ENCODE measurements at regions not wholly inside any gene's neighbourhood (a gene's known extent, or its start where the extent isn't known, plus 50 kb on each side); places are given as distances from the start of the nearest gene placed in this dataset.

DNA sequence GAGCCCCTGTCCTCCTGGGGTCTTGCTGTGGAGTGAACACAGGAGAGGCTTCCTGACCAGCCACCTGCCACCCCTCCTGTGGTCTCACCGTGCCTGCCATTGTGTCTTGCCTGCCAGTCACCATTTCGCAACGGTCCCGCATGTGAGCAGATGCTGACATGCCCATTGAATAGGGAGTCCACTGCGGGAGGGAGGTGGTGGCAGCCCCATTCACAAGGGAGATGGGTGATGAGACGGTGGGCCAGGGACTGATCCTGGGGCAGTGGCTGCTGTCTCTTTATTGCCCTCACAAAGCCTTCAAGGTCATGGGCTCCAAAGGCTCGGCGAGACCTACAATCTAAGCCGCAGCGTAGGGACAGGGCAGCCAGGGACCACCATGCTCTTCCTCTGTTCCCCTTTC lies 76.0 kb upstream of the NPTX2 start:
- ChIA-PET CTCF (no interaction called here), POLR2A (no interaction called here)
- Histone ChIP-seq H3K27me3 (replicated peaks; ENCODE audit: control insufficient read depth, insufficient read depth, low read length) (no peaks in the 10 kb centered on the region; the same call in 1 of the 2 replicates), H3K4me1 (no peaks in the 10 kb centered on the region), H3K9me3 (no peaks in the 10 kb centered on the region), H3K36me3 (ENCODE audit: control insufficient read depth, insufficient read depth, low read length) (no peaks in the 10 kb centered on the region), H3K4me3 (ENCODE audit: low read depth, low read length) (no peak overlapping the region)
- BruUV-seq (replicated peaks) = no TSS peak
- intact Hi-C loops (cut with micrococcal nuclease; ENCODE audit: unreplicated experiment) = no loop called here
- Mint-ChIP-seq H3K4me3 (ENCODE audit: unreplicated experiment) (no peak overlapping the region), H3K27ac (ENCODE audit: unreplicated experiment) (no peak overlapping the region), H3K9me3 (ENCODE audit: unreplicated experiment) (peaks cover 9% of the 10 kb centered on the region), H3K36me3 (ENCODE audit: insufficient read depth, unreplicated experiment) (no peaks in the 10 kb centered on the region), H3K27me3 (ENCODE audit: insufficient read depth, unreplicated experiment) (peaks cover 3% of the 10 kb centered on the region), H3K4me1 (ENCODE audit: low read depth, unreplicated experiment) (no peaks in the 10 kb centered on the region)
- DNase-seq = no peak
- TF ChIP-seq, protein P1, sequence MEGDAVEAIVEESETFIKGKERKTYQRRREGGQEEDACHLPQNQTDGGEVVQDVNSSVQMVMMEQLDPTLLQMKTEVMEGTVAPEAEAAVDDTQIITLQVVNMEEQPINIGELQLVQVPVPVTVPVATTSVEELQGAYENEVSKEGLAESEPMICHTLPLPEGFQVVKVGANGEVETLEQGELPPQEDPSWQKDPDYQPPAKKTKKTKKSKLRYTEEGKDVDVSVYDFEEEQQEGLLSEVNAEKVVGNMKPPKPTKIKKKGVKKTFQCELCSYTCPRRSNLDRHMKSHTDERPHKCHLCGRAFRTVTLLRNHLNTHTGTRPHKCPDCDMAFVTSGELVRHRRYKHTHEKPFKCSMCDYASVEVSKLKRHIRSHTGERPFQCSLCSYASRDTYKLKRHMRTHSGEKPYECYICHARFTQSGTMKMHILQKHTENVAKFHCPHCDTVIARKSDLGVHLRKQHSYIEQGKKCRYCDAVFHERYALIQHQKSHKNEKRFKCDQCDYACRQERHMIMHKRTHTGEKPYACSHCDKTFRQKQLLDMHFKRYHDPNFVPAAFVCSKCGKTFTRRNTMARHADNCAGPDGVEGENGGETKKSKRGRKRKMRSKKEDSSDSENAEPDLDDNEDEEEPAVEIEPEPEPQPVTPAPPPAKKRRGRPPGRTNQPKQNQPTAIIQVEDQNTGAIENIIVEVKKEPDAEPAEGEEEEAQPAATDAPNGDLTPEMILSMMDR (IDR thresholded peaks at IDR 0.05; ENCODE audit: insufficient read depth in 1 of 2, low read depth in 1 of 2, low read length in 1 of 2, severe bottlenecking in 1 of 2, unreplicated experiment in 1 of 2) = no peak

DNA sequence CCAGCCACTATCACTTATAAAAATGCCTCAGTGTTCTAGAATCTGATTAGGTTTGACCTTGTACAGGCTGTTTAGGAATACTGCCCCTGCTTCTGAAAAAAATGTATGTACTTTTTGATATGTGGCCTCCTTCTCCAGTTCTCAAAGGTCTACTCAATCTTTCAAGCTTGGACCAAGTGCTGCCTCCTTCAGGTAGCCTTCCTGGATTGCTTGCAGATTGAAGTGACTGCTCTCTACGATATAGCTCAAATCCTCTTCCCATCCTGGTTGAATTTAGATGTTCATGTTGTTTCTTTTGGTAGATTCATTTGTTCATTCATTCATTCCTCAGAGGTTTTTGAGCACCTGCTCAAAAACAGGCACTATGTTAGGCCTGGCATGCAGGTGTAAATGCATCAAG lies 77.2 kb upstream of the NPTX2 start:
- Mint-ChIP-seq H3K36me3 (ENCODE audit: insufficient read depth, unreplicated experiment) (no peaks in the 10 kb centered on the region), H3K9me3 (ENCODE audit: unreplicated experiment) (peaks cover 11% of the 10 kb centered on the region), H3K4me1 (ENCODE audit: low read depth, unreplicated experiment) (no peaks in the 10 kb centered on the region), H3K27ac (ENCODE audit: unreplicated experiment) (no peak overlapping the region), H3K4me3 (ENCODE audit: unreplicated experiment) (no peak overlapping the region), H3K27me3 (ENCODE audit: insufficient read depth, unreplicated experiment) (peaks cover under 1% of the 10 kb centered on the region)
- H3K27me3 ChIP-seq (replicated peaks; ENCODE audit: control insufficient read depth, insufficient read depth, low read length) = no peaks in the 10 kb centered on the region; the same call in 1 of the 2 replicates
- intact Hi-C loops (cut with micrococcal nuclease; ENCODE audit: unreplicated experiment) = no loop called here
- DNase-seq = no peak
- POLR2A ChIA-PET = no interaction called here
- BruUV-seq (replicated peaks) = no TSS peak
- no peaks in the 10 kb centered on the region for H3K36me3 ChIP-seq (ENCODE audit: control insufficient read depth, insufficient read depth, low read length)
- H3K4me1 ChIP-seq = no peaks in the 10 kb centered on the region
- TF ChIP-seq, protein P1 (IDR thresholded peaks at IDR 0.05; ENCODE audit: insufficient read depth in 1 of 2, low read depth in 1 of 2, low read length in 1 of 2, severe bottlenecking in 1 of 2, unreplicated experiment in 1 of 2) = no peak
- H3K9me3 ChIP-seq = no peaks in the 10 kb centered on the region
- CTCF ChIA-PET = interaction anchor here (0.6 kb wide), 1 partner anchor 22 kb away, joined by 3 read pairs; no protein-coding TSS in a partner anchor
- H3K4me3 ChIP-seq (ENCODE audit: low read depth, low read length) = no peak overlapping the region

DNA sequence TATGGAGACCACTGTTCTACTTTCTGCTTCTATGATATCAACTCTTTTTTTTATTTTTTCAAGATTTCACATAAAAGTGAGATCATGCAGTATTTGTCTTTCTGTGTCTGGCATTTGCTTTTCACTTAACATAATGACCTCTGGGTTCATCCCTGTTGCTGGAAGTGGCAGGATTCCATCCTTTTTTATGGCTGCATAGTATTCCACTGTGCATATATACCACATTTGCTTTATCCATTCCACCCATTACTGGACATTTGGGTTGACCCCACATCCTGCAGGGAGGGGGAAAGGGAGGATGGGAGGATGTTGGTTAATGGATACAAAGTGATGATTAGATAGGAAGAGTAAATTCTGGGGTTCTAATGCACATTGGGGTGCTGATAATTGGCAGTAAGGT lies 80.3 kb upstream of the NPTX2 start:
- no peaks in the 10 kb centered on the region for H3K36me3 ChIP-seq (ENCODE audit: control insufficient read depth, insufficient read depth, low read length)
- H3K4me3 Mint-ChIP-seq (ENCODE audit: unreplicated experiment) = no peak overlapping the region
- POLR2A ChIA-PET = no interaction called here
- no peak overlapping the region for H3K4me3 ChIP-seq (ENCODE audit: low read depth, low read length)
- intact Hi-C loops (cut with micrococcal nuclease; ENCODE audit: unreplicated experiment) = no loop called here
- no peaks in the 10 kb centered on the region for H3K4me1 Mint-ChIP-seq (ENCODE audit: low read depth, unreplicated experiment)
- no peaks in the 10 kb centered on the region for H3K27me3 ChIP-seq (replicated peaks; ENCODE audit: control insufficient read depth, insufficient read depth, low read length)
- no peaks in the 10 kb centered on the region for H3K4me1 ChIP-seq
- no peak for DNase-seq
- peaks cover 11% of the 10 kb centered on the region for H3K9me3 Mint-ChIP-seq (ENCODE audit: unreplicated experiment)
- no TSS peak for BruUV-seq (replicated peaks)
- no peaks in the 10 kb centered on the region for H3K27me3 Mint-ChIP-seq (ENCODE audit: insufficient read depth, unreplicated experiment)
- H3K9me3 ChIP-seq = no peaks in the 10 kb centered on the region
- CTCF ChIA-PET = interaction anchor here (0.5 kb wide), 1 partner anchor 177 kb away, joined by 4 read pairs; no protein-coding TSS in a partner anchor
- H3K36me3 Mint-ChIP-seq (ENCODE audit: insufficient read depth, unreplicated experiment) = no peaks in the 10 kb centered on the region
- H3K27ac Mint-ChIP-seq (ENCODE audit: unreplicated experiment) = no peak overlapping the region
- TF ChIP-seq, protein P1 (IDR thresholded peaks at IDR 0.05; ENCODE audit: insufficient read depth in 1 of 2, low read depth in 1 of 2, low read length in 1 of 2, severe bottlenecking in 1 of 2, unreplicated experiment in 1 of 2) = no peak

Data from Caco-2 (cell line).